D721Med (cell line): ENCODE measurements at regions not wholly inside any gene's neighbourhood (a gene's known extent, or its start where the extent isn't known, plus 50 kb on each side); places are given as distances from the start of the nearest gene placed in this dataset.

Source experiments
- DNase-seq: peaks from one replicate; pipeline ENCODE4 v3.0.0; 2011; ENCODE audit warnings: low spot score; ENCODE audit not compliant: insufficient read length
- FAIRE-seq: peaks from 2 replicates; lab custom pipeline; 2011; peaks lifted over from hg19 to GRCh38; lab: Jason Lieb, UNC
- TF ChIP-seq, protein P1 (sequence below): IDR thresholded peaks from 2 replicates; pipeline ENCODE4 v1.5.1; 2012; ENCODE audit warnings: mild to moderate bottlenecking, control low read depth; ENCODE audit not compliant: insufficient read depth; ENCODE audit errors: missing control alignments

DNA sequence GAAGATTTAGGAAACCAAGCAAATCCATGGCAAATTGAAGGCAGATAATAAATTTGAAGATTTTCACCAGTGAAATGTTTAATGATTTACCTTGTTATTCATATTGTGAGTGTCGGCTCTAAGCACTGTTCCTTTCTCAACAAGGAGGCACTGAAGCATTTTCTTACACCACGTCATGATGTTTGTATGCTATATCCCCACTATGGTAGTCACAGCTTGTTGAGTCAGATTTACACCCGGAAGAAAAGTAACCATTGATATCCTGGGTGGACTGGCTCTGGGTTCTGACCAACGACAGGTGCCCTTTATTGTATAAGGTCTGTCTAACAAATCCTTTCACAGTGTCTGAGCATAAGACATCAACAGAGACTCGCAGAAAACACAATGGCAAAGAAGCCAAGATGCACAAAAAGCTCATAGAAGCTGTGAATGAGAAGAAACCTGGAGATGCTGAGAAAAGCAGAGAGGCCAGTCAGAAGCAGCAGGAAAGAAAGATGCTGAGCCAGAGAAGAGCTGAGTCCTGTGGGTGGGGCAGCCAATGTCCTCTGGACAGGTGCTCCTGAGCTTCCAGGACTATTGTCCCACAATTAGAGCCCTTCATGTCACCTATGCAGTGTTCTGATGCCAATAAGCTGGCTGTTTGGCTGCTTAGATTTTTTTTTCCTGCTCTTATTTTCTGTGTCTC lies 49.7 kb upstream of the ARHGAP5 start:
- no peak for FAIRE-seq
- TF ChIP-seq, protein P1, sequence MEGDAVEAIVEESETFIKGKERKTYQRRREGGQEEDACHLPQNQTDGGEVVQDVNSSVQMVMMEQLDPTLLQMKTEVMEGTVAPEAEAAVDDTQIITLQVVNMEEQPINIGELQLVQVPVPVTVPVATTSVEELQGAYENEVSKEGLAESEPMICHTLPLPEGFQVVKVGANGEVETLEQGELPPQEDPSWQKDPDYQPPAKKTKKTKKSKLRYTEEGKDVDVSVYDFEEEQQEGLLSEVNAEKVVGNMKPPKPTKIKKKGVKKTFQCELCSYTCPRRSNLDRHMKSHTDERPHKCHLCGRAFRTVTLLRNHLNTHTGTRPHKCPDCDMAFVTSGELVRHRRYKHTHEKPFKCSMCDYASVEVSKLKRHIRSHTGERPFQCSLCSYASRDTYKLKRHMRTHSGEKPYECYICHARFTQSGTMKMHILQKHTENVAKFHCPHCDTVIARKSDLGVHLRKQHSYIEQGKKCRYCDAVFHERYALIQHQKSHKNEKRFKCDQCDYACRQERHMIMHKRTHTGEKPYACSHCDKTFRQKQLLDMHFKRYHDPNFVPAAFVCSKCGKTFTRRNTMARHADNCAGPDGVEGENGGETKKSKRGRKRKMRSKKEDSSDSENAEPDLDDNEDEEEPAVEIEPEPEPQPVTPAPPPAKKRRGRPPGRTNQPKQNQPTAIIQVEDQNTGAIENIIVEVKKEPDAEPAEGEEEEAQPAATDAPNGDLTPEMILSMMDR, result no peak
- no peak for DNase-seq
